Activated T-helper 1 cell treated with anti-CD3 and anti-CD28 coated beads, Interleukin-12 subunit alpha, Interleukin-12 subunit beta, Interleukin-2, Interleukin-4 antibody, amounts not matched to agents 30 ng/mL and 10 ng/mL and 1 ng/mL, durations not matched to agents 14 hours and 24 hours and 36 hours (primary cell): ENCODE measurements at regions not wholly inside any gene's neighbourhood (a gene's known extent, or its start where the extent isn't known, plus 50 kb on each side); places are given as distances from the start of the nearest gene placed in this dataset.
A peak's percentile ranks its signal among the peaks of the same experiment; 100 is the strongest.
"Not testable (repeated sequence)": the region's sequence is repeated elsewhere in the genome, so short reads cannot be mapped to it uniquely, and the experiment has no call there.

Experiments used
- DNase-seq: peaks from one replicate; pipeline ENCODE4 v3.0.0; 2021; ENCODE audit warnings: low spot score
- H3K27ac Mint-ChIP-seq: one replicate; pipeline ENCODE4 v1.8.0; 2021; ENCODE audit warnings: mild to moderate bottlenecking, mixed read lengths
- H3K27me3 Mint-ChIP-seq: one replicate; pipeline ENCODE4 v1.8.0; 2022; ENCODE audit warnings: mild to moderate bottlenecking, moderate library complexity, mixed read lengths; ENCODE audit not compliant: insufficient read depth
- H3K36me3 Mint-ChIP-seq: one replicate; pipeline ENCODE4 v1.8.0; 2021; ENCODE audit warnings: low read depth, mixed read lengths
- H3K4me1 Mint-ChIP-seq: one replicate; pipeline ENCODE4 v1.8.0; 2021; ENCODE audit warnings: low read depth, mixed read lengths
- H3K4me3 Mint-ChIP-seq: one replicate; pipeline ENCODE4 v1.8.0; 2021; ENCODE audit warnings: mild to moderate bottlenecking, moderate library complexity, mixed read lengths
- H3K9me3 Mint-ChIP-seq: one replicate; pipeline ENCODE4 v1.8.0; 2021; ENCODE audit warnings: mixed read lengths
- intact Hi-C: fragments of 100-400 bp; cut with micrococcal nuclease; formaldehyde crosslinking; loops from one replicate; pipeline ENCODE4 v1.15.1; 2024

DNA sequence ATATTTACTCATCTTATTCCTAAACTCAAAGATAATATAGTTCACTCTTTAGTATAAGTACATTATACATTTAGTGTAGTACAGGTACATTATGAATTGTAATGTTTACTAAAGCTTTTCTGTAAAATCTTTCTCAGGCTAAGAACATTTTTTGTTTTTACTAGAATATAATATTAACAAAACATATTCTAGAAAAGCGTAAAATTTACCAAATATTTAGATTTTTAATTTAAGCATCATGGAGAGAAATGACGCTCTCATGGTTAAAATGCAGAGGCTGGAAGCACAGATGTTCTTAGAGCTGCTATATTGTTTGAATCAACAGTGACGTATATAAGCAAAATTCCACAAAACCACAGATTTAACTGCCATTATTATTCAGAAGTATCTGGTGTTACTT lies 54.7 kb upstream of the NBPF15 start:
- H3K27ac Mint-ChIP-seq, DNase-seq, H3K4me3 Mint-ChIP-seq, H3K4me1 Mint-ChIP-seq, H3K36me3 Mint-ChIP-seq, H3K9me3 Mint-ChIP-seq, H3K27me3 Mint-ChIP-seq, intact Hi-C loops: not testable (repeated sequence)

DNA sequence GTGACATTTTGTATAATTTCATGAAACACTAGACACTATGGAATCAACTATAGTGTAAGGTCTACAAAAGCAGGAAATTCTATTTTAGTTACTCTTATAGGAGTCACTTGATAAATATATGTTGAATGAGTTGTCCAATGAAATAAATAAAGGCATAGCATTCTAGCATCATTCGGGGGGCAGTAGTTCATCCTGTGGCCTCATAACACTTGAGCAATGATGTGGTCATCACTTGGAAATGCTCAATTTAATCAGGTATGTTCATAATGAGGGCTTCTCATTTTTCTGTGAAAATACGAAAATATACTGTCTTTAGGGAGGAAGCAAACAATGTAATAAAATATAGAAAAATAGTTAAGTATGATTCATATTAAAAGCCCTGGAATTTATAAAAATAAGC lies 55.4 kb upstream of the NBPF15 start:
- DNase-seq, intact Hi-C loops, H3K4me3 Mint-ChIP-seq, H3K9me3 Mint-ChIP-seq, H3K36me3 Mint-ChIP-seq, H3K27me3 Mint-ChIP-seq, H3K27ac Mint-ChIP-seq: not testable (repeated sequence)
- peaks cover 13% of the 10 kb centered on the region for H3K4me1 Mint-ChIP-seq

DNA sequence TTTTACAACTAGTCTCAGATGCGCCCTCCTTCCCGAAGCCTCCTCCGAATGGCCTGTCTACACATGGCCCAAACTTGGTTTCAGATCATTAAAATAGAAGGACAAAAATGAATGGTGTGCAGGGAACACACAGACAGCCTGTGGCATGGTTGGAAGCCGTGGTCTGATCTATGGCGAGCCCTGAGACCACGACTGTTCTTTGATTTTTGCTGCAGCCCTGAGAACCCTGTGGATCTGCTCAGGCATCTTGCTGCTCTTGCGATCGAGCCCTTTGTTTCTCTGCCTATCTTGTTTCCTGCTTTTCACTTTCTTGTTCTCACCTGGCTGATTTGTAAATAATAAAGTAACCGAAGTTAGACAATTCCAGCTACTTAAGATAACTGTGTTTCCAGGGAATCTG lies 57.0 kb upstream of the NBPF15 start:
- H3K9me3 Mint-ChIP-seq, H3K27me3 Mint-ChIP-seq, H3K36me3 Mint-ChIP-seq, H3K27ac Mint-ChIP-seq, H3K4me3 Mint-ChIP-seq, intact Hi-C loops, DNase-seq: not testable (repeated sequence)
- peaks cover 13% of the 10 kb centered on the region for H3K4me1 Mint-ChIP-seq

DNA sequence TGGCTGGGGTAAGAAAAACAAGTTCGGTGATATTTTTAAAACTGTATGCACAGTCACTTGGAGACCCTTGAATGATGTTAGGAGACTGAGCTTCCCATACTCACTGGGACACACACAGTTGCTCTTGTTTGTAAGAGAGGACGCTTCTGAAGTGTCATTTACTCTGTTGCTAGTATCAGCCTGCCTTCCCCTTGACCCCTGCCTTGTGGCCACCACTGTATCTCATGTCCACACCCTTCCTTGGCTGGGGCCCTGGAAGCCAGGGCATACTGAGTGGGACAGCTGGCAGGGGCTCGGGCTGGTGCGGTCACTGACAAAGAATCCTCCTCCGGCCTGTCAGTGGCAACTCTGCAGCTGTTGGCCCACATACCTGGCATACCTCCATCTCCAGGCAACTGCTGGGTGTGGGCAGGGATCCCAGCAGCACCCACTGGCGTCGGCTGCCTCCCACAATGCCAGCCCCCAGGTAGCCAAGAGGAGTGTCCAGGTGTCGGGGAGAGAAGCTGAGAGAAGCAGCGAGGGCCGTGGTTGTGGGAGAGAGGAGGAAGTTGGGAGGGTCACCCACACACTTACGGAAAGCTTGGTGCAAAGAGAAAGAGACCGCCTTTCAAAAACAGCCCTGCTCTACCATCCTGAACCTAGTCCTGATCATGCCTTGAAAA lies 58.2 kb upstream of the NBPF15 start:
- H3K36me3 Mint-ChIP-seq, H3K27me3 Mint-ChIP-seq, intact Hi-C loops, H3K27ac Mint-ChIP-seq, H3K9me3 Mint-ChIP-seq, H3K4me3 Mint-ChIP-seq, DNase-seq: not testable (repeated sequence)
- H3K4me1 Mint-ChIP-seq: peaks cover 13% of the 10 kb centered on the region

DNA sequence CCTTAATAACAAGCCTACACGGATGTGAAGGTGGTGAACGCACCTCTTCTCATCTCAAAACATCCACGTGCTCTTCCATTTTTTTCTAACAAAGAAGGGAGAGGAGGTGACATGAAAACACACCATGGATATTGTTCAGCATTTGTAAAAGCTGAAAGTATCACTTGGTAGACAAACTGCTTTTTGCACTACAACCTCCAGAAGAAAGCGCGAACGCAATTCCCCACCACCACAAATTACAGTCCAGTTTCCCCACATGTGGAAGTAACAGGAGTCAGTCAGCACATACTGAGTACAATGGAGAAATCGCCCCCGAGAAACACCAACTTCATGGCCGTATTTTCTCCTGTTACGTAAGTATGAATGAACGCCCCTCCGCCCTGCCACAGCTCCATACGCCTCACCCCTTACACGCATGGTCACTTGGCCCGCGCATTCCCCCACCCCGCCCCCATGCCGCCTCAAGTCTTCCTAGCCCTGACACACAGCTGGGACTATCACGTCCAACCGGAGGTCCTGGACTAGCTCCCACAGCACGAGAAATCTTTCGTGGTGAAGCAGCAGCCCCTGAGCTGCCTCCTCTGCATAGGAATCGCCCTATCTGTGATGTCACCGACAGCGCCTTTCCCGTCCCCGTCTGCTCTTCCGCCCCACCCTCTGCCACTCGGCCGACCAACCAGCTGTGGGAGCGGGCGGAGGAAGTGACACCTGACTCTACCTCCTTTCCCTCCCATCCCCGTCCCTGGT lies 62.4 kb upstream of the NBPF15 start:
- peak overlapping the region; percentile 100 for H3K27ac Mint-ChIP-seq
- H3K36me3 Mint-ChIP-seq, H3K9me3 Mint-ChIP-seq, H3K4me1 Mint-ChIP-seq, intact Hi-C loops, H3K27me3 Mint-ChIP-seq: not testable (repeated sequence)
- H3K4me3 Mint-ChIP-seq: peak overlapping the region; percentile 83
- peak; percentile 68 for DNase-seq

DNA sequence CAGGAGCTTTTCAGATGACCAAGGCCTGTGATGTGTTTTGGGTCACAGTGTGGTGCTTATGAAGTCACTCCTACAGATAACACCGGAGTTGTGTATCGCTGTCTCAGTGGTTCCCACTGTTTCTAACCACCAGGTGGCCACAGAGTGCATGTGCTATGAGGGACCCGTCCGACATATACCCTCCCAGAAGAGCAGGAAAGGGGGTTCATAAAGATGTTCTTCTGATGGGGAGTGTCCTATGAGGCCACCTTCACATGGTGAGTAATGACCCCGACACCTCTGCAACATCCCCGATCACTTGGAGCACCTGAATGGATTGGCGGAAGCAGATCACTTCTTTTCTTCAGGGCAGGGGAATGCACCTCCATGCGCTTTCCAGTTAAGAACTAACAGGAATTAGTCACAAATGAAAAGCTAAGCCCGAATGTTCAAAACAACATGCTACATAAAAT lies 60.5 kb upstream of the PPIAL4F start:
- H3K36me3 Mint-ChIP-seq, H3K9me3 Mint-ChIP-seq, H3K27me3 Mint-ChIP-seq, DNase-seq, intact Hi-C loops: not testable (repeated sequence)
- peak overlapping the region; percentile 59 for H3K27ac Mint-ChIP-seq
- H3K4me3 Mint-ChIP-seq: peak overlapping the region; percentile 27
- H3K4me1 Mint-ChIP-seq: peaks cover 24% of the 10 kb centered on the region

DNA sequence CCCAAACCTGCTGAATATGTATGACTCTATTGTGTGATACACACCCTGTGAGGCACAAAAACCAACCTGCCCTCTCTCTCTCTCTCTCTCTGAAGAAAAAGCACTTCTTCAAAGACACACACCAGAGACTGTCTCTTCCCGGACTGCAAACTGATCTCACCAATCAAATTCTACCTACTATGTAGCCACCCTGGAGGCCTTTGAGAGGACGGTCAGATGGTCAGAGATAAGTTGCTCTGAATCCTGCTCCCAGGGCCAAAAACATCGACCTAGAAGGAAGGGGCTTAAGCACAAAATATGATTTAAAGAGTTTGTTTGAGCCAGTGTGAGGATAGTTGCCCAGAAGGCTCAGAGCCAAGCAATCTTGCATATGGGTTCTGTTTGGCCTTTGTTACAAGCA lies 59.2 kb upstream of the PPIAL4F start:
- peak overlapping the region; percentile 75 for H3K27ac Mint-ChIP-seq
- H3K4me3 Mint-ChIP-seq, intact Hi-C loops, H3K36me3 Mint-ChIP-seq, DNase-seq, H3K27me3 Mint-ChIP-seq, H3K9me3 Mint-ChIP-seq: not testable (repeated sequence)
- H3K4me1 Mint-ChIP-seq: peaks cover 24% of the 10 kb centered on the region

DNA sequence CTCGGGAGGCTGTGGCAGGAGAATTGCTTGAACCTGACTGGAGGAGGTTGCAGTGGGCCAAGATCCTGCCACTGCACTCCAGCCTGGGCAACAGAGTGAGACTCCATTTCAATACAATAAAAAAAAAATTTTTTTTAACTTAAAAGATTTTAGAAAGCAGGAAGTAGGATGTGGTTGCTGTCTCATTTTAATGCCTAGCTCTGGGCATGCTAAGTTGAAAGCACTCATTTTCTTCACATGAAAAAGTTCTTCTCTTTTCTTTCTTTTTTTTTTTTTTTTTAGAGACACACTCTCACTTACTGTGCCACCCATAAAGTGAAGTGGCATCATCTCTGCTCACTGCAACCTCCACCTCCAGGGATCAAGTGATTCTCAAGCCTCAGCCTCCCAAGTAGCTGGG lies 58.4 kb upstream of the PPIAL4F start:
- H3K27ac Mint-ChIP-seq, H3K36me3 Mint-ChIP-seq, H3K9me3 Mint-ChIP-seq, intact Hi-C loops, H3K27me3 Mint-ChIP-seq, DNase-seq, H3K4me3 Mint-ChIP-seq: not testable (repeated sequence)
- peaks cover 24% of the 10 kb centered on the region for H3K4me1 Mint-ChIP-seq

DNA sequence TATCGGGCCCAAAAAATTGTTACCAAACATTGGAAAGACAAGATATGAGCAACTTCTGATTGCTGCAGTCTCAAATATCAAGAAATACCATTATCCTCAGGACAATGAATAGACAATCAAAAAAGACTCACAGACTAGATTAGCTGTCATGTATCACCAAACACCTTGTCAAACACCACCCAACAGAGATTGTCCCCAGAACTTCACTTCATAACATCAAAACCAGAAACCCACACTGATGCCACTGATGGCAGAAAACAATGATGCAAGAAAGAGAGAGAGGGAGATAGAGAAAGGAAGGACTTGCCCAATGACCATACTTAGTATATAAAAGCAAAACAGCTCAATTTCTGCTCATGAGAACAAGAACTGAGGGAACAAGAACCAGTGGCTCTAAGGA lies 56.0 kb upstream of the PPIAL4F start:
- H3K36me3 Mint-ChIP-seq, H3K27me3 Mint-ChIP-seq, H3K27ac Mint-ChIP-seq, H3K9me3 Mint-ChIP-seq, DNase-seq, H3K4me3 Mint-ChIP-seq, intact Hi-C loops: not testable (repeated sequence)
- H3K4me1 Mint-ChIP-seq: peaks cover 24% of the 10 kb centered on the region

DNA sequence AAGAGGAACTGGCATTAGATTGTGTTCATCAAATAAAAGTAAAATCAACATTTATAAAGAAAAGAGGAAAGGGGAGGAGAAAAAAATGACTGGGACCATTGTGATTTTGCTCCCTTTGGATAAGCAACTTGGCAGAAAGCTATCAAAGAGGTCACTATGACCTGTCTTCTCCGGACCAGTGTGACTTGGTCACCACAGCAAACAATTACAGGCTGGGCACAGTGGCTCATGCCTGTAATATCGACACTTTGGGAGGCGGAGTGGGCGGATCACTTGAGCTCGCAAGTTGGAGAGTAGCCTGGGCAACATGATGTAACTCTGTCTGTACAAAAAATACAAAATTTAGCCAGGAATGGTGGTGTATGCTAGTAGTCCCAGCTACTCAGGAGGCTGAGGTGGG lies 55.5 kb upstream of the PPIAL4F start:
- not testable (repeated sequence) for H3K4me3 Mint-ChIP-seq

DNA sequence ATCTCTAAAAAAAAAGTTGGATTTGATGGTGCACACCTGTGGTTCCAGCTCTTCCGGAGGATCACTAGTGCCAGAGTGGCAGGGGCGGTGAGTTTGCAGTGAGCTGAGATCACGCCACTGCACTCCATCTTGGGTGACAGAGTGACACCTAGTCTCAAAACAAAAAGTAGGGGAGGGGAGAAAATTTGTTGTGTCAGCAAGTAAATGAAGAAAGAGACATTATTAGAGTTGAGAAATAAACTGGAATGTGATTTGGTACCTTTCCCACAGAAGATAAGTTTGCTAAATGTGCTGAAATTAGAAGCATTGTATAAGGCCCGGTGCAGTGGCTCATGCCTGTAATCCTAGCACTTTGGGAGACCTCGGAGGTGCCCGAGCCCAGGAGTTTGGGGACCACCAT lies 54.0 kb upstream of the PPIAL4F start:
- H3K9me3 Mint-ChIP-seq, DNase-seq, intact Hi-C loops, H3K27me3 Mint-ChIP-seq, H3K4me1 Mint-ChIP-seq, H3K36me3 Mint-ChIP-seq, H3K4me3 Mint-ChIP-seq, H3K27ac Mint-ChIP-seq: not testable (repeated sequence)

More for the DNA sequence above, 55.5 kb upstream of the PPIAL4F start:
- H3K9me3 Mint-ChIP-seq, H3K27me3 Mint-ChIP-seq, H3K27ac Mint-ChIP-seq, intact Hi-C loops, DNase-seq, H3K36me3 Mint-ChIP-seq: not testable (repeated sequence)
- peaks cover 20% of the 10 kb centered on the region for H3K4me1 Mint-ChIP-seq

DNA sequence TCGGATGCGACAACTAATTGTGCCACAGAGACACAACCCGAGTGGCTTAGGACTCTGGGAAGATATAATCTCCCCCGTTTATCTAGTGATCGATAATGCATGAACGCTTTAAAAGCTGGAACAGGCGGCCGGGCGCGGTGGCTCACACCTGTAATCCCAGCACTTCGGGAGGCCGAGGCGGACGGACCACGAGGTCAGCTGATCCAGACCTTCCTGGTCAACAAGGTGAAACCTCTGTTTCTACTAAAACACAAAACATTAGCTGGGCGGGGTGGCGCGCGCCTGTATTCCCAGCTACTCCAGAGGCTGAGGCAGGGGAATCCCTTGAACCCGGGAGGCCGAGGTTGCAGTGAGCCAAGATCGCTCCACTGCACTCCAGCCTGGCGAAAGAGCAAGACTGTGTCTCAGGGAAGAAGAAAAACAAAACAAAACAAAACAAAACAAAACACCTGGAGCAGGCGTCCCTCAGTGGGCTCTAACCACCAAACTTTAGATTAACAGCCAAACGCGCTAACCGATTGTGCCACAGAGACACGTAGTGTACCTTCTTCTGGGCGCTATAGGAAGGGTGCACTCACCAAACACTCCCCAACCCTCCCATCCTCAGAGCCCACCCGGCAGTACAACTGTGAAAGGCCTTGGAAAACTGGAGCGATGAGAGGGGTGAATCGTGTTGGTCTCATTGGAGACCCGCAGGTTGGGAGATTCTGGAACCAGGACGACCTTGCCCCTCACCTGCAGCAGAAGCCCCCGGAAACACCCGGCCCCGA lies 53.3 kb upstream of the PPIAL4F start:
- H3K27me3 Mint-ChIP-seq, H3K27ac Mint-ChIP-seq, H3K4me3 Mint-ChIP-seq, H3K9me3 Mint-ChIP-seq, intact Hi-C loops, H3K4me1 Mint-ChIP-seq, DNase-seq, H3K36me3 Mint-ChIP-seq: not testable (repeated sequence)
